ENCODE measurements at regions not wholly inside any gene's neighbourhood (a gene's known extent, or its start where the extent isn't known, plus 50 kb on each side); places are given as distances from the start of the nearest gene placed in this dataset.

DNA sequence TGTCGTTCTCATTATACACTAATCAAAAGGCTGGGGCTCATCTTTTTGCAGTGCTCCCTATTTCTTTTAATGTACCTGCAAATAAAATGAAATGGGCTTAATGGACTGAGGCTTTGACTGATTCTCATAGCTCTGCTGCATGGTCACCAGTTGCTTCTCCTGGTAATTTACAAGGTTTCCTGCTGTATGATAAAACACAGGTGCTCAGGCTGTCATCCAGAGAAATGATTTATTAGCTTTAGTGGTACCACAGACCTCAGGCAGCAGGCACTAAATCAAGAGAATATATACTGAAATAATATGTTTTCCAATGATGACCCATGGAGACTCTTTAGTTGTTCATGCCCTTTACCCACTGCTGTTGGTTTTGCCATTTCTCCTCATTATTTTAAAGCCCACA is 137.7 kb downstream of the C4orf33 start:
- POLR2A ChIA-PET = no interaction called here
- TF ChIP-seq, protein P1, sequence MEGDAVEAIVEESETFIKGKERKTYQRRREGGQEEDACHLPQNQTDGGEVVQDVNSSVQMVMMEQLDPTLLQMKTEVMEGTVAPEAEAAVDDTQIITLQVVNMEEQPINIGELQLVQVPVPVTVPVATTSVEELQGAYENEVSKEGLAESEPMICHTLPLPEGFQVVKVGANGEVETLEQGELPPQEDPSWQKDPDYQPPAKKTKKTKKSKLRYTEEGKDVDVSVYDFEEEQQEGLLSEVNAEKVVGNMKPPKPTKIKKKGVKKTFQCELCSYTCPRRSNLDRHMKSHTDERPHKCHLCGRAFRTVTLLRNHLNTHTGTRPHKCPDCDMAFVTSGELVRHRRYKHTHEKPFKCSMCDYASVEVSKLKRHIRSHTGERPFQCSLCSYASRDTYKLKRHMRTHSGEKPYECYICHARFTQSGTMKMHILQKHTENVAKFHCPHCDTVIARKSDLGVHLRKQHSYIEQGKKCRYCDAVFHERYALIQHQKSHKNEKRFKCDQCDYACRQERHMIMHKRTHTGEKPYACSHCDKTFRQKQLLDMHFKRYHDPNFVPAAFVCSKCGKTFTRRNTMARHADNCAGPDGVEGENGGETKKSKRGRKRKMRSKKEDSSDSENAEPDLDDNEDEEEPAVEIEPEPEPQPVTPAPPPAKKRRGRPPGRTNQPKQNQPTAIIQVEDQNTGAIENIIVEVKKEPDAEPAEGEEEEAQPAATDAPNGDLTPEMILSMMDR (IDR thresholded peaks at IDR 0.05) = no peak
- TF ChIP-seq EZH2 (IDR thresholded peaks at IDR 0.05; ENCODE audit: borderline replicate concordance, insufficient read depth, low read depth, low read length, poor library complexity, severe bottlenecking) = no peak
- CTCF ChIA-PET = no interaction called here
- Histone ChIP-seq H3K36me3 (replicated peaks in 1 of 2; ENCODE audit: control extremely low read depth in 1 of 2, control insufficient read depth in 1 of 2, extremely low read depth in 1 of 2, insufficient read depth in 2 of 2, low read length in 1 of 2) (no peaks in the 10 kb centered on the region), H3K27me3 (replicated peaks in 1 of 4; ENCODE audit: control extremely low read depth in 1 of 4, control insufficient read depth in 3 of 4, insufficient read depth in 4 of 4, low read length in 3 of 4) (no peaks in the 10 kb centered on the region), H4K20me1 (ENCODE audit: control insufficient read depth, insufficient read depth, low read length, poor library complexity, severe bottlenecking) (no peaks in the 10 kb centered on the region), H3K4me2 (replicated peaks; ENCODE audit: low read depth, low read length, poor library complexity, severe bottlenecking) (no peak overlapping the region), H3K9me3 (ENCODE audit: control extremely low read depth in 1 of 3, control insufficient read depth in 2 of 3, insufficient read depth in 1 of 3, low read length in 2 of 3) (peaks cover 0 to 3% (median 0%) of the 10 kb centered on the region in 3 donors), H3K79me2 (ENCODE audit: control insufficient read depth, insufficient read depth, low read length) (no peaks in the 10 kb centered on the region), H3K4me1 (ENCODE audit: control insufficient read depth in 2 of 2, insufficient read depth in 2 of 2, low read length in 2 of 2) (no peaks in the 10 kb centered on the region), H3K27ac (ENCODE audit: low read length in 2 of 2) (no peak overlapping the region), H3K9ac (ENCODE audit: low read length) (no peak overlapping the region), H3K4me3 (ENCODE audit: control extremely low read depth in 1 of 5, extremely low read depth in 1 of 5, insufficient read depth in 1 of 5, low read depth in 2 of 5, low read length in 4 of 5) (no peak overlapping the region), H2AFZ (ENCODE audit: insufficient read depth, low read depth, low read length, poor library complexity, severe bottlenecking) (no peak overlapping the region)
- no peaks in the 10 kb centered on the region for H3K9me3 Mint-ChIP-seq (ENCODE audit: insufficient read depth)
- no peak overlapping the region for H3K27ac Mint-ChIP-seq
- DNase-seq (no peak), ATAC-seq (ENCODE audit: low read depth) (no peak)
- H3K4me3 Mint-ChIP-seq = no peak overlapping the region
- H3K27me3 Mint-ChIP-seq = peaks cover 9% of the 10 kb centered on the region
- 86% methylated on average over 1 of the region's 1 CpG for WGBS (ENCODE audit: insufficient coverage)
- intact Hi-C loops (cut with micrococcal nuclease) = no loop called here
- H3K4me1 Mint-ChIP-seq = no peaks in the 10 kb centered on the region

DNA sequence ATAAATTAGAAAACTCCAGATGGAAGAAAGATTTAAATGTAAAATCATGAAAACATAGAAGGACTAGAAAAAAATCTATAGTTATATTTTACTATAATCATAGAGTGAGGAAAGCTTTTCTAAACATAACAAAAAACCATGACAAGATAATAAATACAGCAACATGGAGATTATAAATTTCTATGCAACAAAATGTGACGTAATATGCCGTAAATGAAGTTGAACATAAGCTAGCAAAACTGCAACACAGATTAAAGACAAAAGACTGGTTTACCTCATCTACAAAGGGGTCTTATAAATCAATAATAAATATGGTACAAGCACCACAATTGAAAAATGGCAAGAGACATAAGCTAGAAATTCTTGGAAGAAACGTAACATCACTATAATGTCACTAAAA is 140.4 kb downstream of the C4orf33 start:
- WGBS (ENCODE audit: insufficient coverage) = no CpG with 5 or more reads among the region's 3 CpGs
- Histone ChIP-seq H3K9me3 (ENCODE audit: control extremely low read depth in 1 of 3, control insufficient read depth in 2 of 3, insufficient read depth in 1 of 3, low read length in 2 of 3) (peaks cover 0 to 3% (median 0%) of the 10 kb centered on the region in 3 donors), H3K36me3 (replicated peaks in 1 of 2; ENCODE audit: control extremely low read depth in 1 of 2, control insufficient read depth in 1 of 2, extremely low read depth in 1 of 2, insufficient read depth in 2 of 2, low read length in 1 of 2) (no peaks in the 10 kb centered on the region), H3K27ac (ENCODE audit: low read length in 2 of 2) (no peak overlapping the region), H3K4me1 (ENCODE audit: control insufficient read depth in 2 of 2, insufficient read depth in 2 of 2, low read length in 2 of 2) (no peaks in the 10 kb centered on the region), H3K4me3 (ENCODE audit: control extremely low read depth in 1 of 5, extremely low read depth in 1 of 5, insufficient read depth in 1 of 5, low read depth in 2 of 5, low read length in 4 of 5) (no peak overlapping the region), H4K20me1 (ENCODE audit: control insufficient read depth, insufficient read depth, low read length, poor library complexity, severe bottlenecking) (no peaks in the 10 kb centered on the region), H3K27me3 (replicated peaks in 1 of 4; ENCODE audit: control extremely low read depth in 1 of 4, control insufficient read depth in 3 of 4, insufficient read depth in 4 of 4, low read length in 3 of 4) (no peaks in the 10 kb centered on the region), H3K4me2 (replicated peaks; ENCODE audit: low read depth, low read length, poor library complexity, severe bottlenecking) (no peak overlapping the region), H2AFZ (ENCODE audit: insufficient read depth, low read depth, low read length, poor library complexity, severe bottlenecking) (no peak overlapping the region), H3K79me2 (ENCODE audit: control insufficient read depth, insufficient read depth, low read length) (no peaks in the 10 kb centered on the region), H3K9ac (ENCODE audit: low read length) (no peak overlapping the region)
- POLR2A ChIA-PET = no interaction called here
- intact Hi-C loops (cut with micrococcal nuclease) = no loop called here
- Mint-ChIP-seq H3K9me3 (ENCODE audit: insufficient read depth) (no peaks in the 10 kb centered on the region), H3K4me1 (no peaks in the 10 kb centered on the region), H3K27me3 (peaks cover 3% of the 10 kb centered on the region), H3K27ac (no peak overlapping the region), H3K4me3 (no peak overlapping the region)
- CTCF ChIA-PET = no interaction called here
- ATAC-seq (ENCODE audit: low read depth) (no peak), DNase-seq (no peak)
- TF ChIP-seq, protein P1 (IDR thresholded peaks at IDR 0.05) = no peak
- no peak for TF ChIP-seq EZH2 (IDR thresholded peaks at IDR 0.05; ENCODE audit: borderline replicate concordance, insufficient read depth, low read depth, low read length, poor library complexity, severe bottlenecking)

All from B cell (primary cell).